ENCODE measurements at regions not wholly inside any gene's neighbourhood (a gene's known extent, or its start where the extent isn't known, plus 50 kb on each side); places are given as distances from the start of the nearest gene placed in this dataset.

- H3K4me3 ChIP-seq (ENCODE audit: low read depth, low read length) = no peak overlapping the region
- TF ChIP-seq CTCF (conservative IDR thresholded peaks at IDR 0.05; ENCODE audit: low read depth, low read length) = no peak
- DNase-seq (ENCODE audit: low read depth) = no peak
Measured at GRCh38 chr10:10517866-10518265, 499.8 kb upstream of the CELF2 start.

- H3K4me3 ChIP-seq (ENCODE audit: low read depth, low read length) = no peak overlapping the region
- no peak for TF ChIP-seq CTCF (conservative IDR thresholded peaks at IDR 0.05; ENCODE audit: low read depth, low read length)
- DNase-seq (ENCODE audit: low read depth) = no peak
Measured at GRCh38 chr10:10519674-10520073, 498.0 kb upstream of the CELF2 start.

- no peak overlapping the region for H3K4me3 ChIP-seq (ENCODE audit: low read depth, low read length)
- no peak for TF ChIP-seq CTCF (conservative IDR thresholded peaks at IDR 0.05; ENCODE audit: low read depth, low read length)
- no peak for DNase-seq (ENCODE audit: low read depth)
Measured at GRCh38 chr10:10520491-10521385, 496.9 kb upstream of the CELF2 start.

DNA sequence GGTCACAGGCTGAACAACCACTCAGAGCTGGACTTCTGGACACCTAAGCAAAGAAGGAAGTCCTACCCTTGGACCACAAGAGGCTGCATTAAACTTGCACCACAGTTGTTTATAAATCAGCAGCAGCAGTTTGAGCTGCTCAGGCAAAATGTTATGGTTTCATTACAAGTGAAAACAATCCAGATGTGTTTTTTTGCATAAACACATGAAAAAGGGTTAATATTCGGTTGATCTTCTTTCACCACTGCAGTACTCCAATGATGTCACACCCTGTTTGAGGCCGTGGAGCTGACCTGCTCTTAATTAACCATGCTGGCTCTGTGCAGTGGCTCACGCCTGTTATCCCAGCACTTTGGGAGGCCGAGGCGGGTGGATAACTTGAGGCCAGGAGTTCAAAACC is 490.8 kb upstream of the CELF2 start:
- TF ChIP-seq CTCF (conservative IDR thresholded peaks at IDR 0.05; ENCODE audit: low read depth, low read length) = no peak
- no peak for DNase-seq (ENCODE audit: low read depth)
- H3K4me3 ChIP-seq (ENCODE audit: low read depth, low read length) = no peak overlapping the region

DNA sequence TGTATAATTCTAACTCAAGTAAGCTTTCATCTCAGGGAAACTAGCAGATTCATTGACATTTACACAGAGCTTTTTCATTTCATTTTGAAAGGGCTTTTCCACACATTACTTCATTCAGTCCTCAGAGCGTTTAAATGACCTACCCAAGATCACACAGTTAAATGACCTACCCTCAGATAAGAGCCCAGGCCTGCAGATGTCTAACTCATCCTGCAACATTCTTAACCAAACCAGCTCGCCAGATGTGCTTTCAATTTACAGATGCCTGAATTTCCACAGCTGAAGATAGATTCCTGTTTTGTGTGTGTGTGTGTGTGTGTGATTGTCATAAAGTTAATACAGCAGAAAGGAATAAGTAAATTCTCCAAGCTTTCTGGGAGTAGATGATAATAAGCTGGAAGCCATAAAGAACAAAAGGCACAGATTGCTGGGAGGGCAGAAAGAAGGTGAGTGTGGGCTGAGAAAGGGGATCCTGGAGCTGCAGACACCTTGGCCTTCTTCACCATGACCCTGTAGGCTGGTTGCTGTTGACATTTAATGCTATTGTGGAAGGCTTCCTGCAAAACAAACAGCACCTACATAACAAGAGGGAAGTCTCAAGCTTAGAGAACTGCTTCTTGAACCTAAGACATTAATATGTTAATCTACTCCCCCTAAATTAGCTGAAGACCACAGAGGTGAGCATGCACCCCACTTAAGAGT is 489.7 kb upstream of the CELF2 start:
- TF ChIP-seq CTCF (conservative IDR thresholded peaks at IDR 0.05; ENCODE audit: low read depth, low read length) = no peak
- no peak overlapping the region for H3K4me3 ChIP-seq (ENCODE audit: low read depth, low read length)
- DNase-seq (ENCODE audit: low read depth) = peak; percentile 6

DNA sequence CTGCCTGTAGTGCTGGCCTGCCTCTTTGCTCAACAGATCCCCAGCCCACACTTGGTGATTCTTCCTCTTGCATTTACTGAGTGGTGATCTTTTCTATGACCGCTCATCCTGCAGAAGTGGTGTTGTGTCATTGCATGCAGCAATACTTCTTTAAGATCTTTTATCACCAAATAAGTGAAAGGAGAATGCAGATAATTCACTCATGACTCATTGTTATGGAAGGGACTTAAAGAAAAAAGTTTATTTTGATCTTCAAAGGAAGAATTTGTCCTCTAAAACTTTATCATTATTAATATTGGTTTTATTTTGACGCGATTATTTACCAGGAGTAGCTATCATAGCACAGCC is 489.1 kb upstream of the CELF2 start:
- TF ChIP-seq CTCF (conservative IDR thresholded peaks at IDR 0.05; ENCODE audit: low read depth, low read length) = no peak
- DNase-seq (ENCODE audit: low read depth) = peak; percentile 66
- no peak overlapping the region for H3K4me3 ChIP-seq (ENCODE audit: low read depth, low read length)

Measured in choroid plexus epithelial cell (primary cell).